T-helper 1 cell (primary cell): ENCODE measurements at regions not wholly inside any gene's neighbourhood (a gene's known extent, or its start where the extent isn't known, plus 50 kb on each side); places are given as distances from the start of the nearest gene placed in this dataset.
"Not testable (repeated sequence)": the region's sequence is repeated elsewhere in the genome, so short reads cannot be mapped to it uniquely, and the experiment has no call there.

Experiments
- DNase-seq, 5 donors: peaks; one replicate each; pipeline ENCODE4 v3.0.0-alpha.2; 2012 to 2020

GRCh38 chr6:137625100-137625661, 131.0 kb upstream of the OLIG3 start:
- DNase-seq, result no peak

DNA sequence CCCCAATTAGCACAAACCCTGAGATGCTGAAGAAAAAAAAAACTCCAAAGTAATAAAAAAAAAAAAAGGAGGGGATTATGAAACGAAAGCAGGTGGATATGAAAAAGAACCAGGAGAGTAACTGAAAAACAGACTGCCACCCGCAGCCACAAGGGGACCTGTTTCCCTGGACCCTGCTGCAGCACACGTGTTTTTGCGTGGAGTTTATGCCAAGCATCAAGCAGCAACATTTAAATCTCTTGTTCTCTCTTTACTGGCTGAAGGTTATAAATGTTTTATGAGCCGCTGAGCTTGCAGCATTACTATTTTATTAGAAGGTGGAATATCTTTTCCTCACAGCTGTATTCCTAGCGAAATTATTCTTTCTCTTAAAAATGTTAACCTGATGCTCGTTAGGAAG, 131.6 kb upstream of the OLIG3 start:
- no peak for DNase-seq

DNA sequence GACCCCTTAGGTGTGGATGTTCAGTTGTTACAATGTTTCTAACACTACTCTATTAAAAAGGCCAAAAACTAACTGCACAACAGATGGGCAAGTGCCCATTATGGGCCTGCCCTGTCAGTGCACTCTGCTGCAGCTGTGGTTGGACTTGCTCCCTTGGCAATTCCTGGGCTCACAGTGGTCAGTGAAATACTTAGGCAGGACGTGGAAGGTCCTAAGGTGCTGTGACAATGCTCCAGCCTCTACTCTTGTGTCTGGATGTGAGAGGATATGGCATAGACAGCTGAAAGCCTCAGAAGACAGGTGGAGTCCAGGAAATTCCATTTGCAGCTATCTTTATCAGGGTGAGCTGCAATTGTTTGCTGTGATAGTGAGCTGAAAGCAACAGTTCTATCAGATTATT, 136.5 kb upstream of the OLIG3 start:
- DNase-seq, result no peak

DNA sequence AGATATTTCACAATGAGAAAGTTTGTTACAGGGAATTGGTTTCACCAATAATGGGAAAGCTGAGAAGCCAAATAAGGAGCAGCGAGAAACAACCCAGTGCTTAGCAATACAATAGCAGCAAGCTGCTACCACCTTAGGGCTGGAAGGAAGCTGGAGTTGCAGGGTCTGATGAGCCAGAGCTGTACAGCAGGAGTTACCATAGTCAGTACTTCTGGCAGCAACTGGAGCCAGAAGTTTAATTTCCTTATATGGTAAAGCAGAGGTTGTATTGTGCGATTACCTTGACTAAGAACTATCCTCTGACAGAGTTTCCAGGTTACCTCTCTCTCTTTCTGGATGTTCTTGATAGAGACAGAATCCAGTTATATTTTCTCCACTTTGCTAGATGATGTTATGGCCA, 137.1 kb upstream of the OLIG3 start:
- no peak for DNase-seq

DNA sequence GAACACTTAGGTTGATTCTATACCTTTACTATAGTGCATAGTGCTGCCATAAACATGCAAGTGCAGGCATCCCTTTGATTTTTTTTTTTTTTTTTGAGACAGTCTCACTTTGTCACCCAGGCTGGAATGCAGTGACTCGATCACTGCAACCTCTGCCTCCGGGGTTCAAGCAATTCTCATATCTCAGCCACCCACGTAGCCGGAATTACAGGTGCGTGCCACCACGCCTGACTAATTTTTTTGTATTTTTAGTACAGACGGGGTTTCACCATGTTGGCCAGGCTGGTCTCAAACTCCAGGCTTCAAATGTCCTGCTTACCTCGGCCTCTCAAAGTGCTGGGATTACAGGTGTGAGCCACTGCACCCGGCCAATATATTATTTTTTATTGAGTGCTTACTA, 140.0 kb upstream of the OLIG3 start:
- not testable (repeated sequence) for DNase-seq

DNA sequence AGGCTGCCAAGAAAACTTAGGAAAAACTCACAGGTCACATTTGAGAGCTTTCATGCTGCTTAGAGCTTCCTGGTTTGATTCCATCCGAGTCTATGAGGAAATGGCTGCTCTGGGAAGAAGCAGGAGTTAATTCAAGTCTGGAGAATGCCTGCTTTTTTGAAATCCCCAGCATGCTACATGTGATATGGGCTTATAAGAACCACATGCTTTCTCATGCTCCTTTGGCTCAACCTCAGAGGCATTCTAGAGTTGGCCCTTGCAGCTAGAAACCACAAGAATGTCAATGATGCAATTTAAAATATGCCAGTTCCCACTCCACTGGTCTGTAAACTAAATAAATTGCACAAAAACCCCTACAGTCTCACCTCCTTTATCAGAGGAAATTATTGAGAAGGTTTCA, 142.9 kb upstream of the OLIG3 start:
- DNase-seq, result no peak

- peak in 1 of 5 donors; percentile 25 for DNase-seq
Measured at GRCh38 chr6:137638926-137639706, 144.9 kb upstream of the OLIG3 start.

DNA sequence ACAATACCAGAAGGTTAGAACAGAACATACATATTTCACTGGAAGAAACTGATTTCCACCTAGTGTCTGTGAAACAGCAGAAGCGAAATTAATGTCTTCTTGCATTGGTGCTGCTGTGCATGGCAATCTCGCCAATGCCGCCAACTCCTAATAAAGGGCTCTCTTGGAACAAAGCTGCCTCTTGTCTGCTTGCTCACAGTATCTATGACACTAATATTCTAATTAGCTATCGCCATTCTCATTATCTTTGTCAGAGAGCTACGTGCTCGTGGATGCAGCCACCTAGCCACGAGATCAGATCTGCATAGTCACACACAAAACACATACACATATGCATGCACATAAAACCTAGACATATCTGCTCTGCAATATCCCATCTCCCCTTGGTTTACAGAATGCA, 145.9 kb upstream of the OLIG3 start:
- no peak for DNase-seq

DNA sequence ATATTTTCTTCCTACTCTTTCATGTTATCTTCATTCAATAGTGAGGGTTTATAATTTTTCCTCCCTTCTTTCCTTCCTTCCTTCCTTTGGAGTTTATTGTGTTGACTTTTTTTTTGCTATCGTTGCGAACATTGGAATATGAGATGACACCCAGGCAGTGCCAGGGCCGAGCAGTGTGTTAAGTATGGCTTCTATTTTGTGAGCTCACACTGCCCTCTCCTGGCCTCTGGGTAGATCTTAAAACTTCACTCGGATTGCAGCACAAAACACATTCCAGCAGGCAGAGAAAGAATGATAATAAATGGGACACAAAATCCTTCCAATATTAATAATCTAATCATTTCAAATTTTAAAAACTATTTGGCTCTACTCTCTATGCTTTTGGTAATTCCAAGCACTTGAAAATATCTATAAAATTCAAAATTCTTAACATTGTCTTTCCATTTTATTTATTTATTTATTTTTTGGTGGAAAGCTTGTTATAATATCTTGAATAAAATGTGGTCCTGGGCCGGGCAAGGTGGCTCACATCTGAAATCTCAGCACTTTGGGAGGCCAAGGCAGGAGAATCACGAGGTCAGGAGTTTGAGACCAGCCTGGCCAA, 147.4 kb upstream of the OLIG3 start:
- DNase-seq, result peak; percentile 27 to 67 (median 51)

- DNase-seq, result not testable (repeated sequence)
Measured at GRCh38 chr6:137643210-137643609, 149.0 kb upstream of the OLIG3 start.

DNA sequence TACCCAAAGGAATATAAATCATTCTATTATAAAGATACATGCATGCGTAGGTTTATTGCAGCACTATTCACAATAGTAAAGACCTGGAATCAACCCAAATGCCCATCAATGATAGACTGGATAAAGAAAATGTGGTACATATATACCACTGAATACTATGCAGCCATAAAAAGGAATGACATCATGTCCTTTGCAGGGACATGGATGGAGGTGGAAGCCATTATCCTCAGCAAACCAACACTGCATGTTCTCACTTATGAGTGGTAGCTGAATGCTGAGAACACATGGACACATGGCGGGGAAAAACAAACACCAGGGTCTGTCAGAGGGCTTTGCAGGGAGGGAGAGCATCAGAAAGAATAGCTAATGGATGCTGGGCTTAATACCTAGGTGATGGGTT, 149.4 kb upstream of the OLIG3 start:
- not testable (repeated sequence) for DNase-seq

DNA sequence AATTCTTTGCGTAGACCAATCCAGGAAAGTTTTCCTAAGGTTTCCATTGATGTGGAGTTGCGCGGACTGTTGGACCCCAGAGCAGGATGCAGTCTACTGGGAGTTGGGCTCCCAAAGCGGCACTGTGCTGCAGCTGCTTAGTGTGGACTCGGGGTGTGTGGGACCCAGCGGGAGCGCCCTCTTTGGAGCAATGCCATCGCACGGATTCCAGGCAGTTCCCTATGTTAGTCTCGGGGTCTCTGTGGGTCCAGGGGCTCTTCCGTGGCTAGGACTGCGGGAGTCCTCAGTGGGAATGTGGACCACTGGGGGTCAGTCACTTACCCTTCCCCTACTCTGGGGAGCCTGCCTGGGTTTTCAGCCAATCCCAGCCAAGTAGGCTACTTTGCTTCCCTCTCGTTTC, 151.7 kb upstream of the OLIG3 start:
- no peak for DNase-seq

DNA sequence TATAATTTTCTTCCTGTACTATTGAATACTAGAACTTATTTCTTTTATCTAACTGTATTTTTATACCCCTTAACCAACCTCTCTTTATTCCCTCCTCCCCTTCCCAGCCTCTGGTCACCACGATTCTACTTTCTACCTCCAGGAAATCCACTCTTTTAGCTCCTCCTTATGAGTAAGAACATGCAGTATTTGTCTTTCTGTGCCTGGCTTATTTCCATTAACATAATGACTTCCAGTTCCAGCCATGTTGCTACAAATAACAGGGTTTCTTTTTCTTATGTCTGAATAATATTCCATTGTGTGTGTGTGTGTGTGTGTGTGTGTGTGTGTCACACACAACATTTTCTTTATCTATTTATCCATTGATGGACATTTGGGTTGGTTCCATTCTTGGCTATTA, 152.3 kb upstream of the OLIG3 start:
- DNase-seq, result no peak

GRCh38 chr6:137647762-137648447, 153.7 kb upstream of the OLIG3 start:
- no peak for DNase-seq

- DNase-seq, result no peak
Measured at GRCh38 chr6:137650720-137651119, 156.5 kb upstream of the OLIG3 start.

GRCh38 chr6:137651178-137651577, 157.0 kb upstream of the OLIG3 start:
- no peak for DNase-seq

DNA sequence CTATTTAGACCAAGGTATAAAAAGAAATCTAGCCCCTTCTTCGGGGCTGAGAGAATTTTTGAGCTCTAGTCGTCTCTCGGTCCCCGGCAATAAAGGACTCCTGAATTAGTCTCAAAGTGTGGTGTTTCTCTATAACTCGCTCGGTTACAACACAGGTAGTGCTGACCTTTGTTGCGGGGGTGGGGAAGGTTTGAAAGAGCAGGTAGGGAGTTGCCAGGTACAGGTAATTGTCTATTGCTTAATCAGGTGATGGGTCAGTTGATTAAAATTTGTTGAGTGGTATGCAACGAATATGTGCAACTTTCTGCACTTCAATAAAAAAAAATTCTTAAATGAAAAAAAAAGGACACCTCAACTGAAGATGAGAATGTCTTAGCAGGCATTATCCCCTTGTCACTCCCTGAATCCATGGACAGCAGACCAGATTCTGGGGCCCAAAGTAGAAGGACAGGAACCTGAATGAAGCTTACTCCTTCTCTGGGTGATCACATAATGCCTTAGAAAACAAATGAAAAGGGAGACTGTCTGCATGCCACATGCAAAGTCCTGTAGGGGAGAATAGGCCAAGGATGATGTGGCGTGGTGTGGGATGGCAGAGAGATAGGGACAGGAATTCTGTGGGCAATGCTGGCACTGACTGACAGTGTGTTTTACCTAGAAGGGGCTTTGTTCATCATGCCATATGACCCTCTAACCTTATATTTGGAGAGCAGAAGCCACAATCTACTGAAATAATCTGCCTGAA, 157.6 kb upstream of the OLIG3 start:
- no peak for DNase-seq

- DNase-seq, result no peak
Measured at GRCh38 chr6:137652961-137653705, 158.9 kb upstream of the OLIG3 start.

DNA sequence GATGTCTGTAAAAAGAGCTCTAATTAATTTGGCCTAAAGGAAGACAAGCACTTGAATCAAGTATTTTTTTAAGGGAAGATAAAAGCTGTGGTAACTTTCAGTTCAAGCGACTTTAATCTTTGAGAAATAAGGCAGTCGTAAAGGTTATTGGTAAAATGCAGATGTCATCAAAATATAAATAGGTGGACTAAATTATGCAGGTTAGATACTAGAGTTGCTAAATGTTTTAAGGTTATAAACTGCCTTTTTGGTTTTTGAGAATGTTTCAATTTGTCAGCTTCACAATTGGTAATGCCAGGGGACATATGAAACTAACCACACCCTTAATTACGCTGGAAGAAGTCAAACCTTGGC, 159.5 kb upstream of the OLIG3 start:
- DNase-seq, result no peak

GRCh38 chr6:137654365-137654981, 160.3 kb upstream of the OLIG3 start:
- DNase-seq, result no peak

GRCh38 chr6:137655291-137655690, 161.1 kb upstream of the OLIG3 start:
- no peak for DNase-seq

GRCh38 chr6:137656735-137657134, 162.5 kb upstream of the OLIG3 start:
- DNase-seq, result no peak
